DMS53 (cell line): ENCODE measurements at regions not wholly inside any gene's neighbourhood (a gene's known extent, or its start where the extent isn't known, plus 50 kb on each side); places are given as distances from the start of the nearest gene placed in this dataset.

ENCODE experiments used
- DNase-seq: peaks from one replicate; lab custom pipeline; 2025; lab: John Stamatoyannopoulos, UW

- no peak for DNase-seq
Measured at GRCh38 chr14:58783792-58784511, 146.2 kb downstream of the DACT1 start.

- no peak for DNase-seq
Measured at GRCh38 chr14:58784931-58785330, 147.2 kb downstream of the DACT1 start.

GRCh38 chr14:58785701-58786100, 147.9 kb downstream of the DACT1 start:
- DNase-seq: no peak

GRCh38 chr14:58787592-58787991, 149.8 kb downstream of the DACT1 start:
- no peak for DNase-seq

DNA sequence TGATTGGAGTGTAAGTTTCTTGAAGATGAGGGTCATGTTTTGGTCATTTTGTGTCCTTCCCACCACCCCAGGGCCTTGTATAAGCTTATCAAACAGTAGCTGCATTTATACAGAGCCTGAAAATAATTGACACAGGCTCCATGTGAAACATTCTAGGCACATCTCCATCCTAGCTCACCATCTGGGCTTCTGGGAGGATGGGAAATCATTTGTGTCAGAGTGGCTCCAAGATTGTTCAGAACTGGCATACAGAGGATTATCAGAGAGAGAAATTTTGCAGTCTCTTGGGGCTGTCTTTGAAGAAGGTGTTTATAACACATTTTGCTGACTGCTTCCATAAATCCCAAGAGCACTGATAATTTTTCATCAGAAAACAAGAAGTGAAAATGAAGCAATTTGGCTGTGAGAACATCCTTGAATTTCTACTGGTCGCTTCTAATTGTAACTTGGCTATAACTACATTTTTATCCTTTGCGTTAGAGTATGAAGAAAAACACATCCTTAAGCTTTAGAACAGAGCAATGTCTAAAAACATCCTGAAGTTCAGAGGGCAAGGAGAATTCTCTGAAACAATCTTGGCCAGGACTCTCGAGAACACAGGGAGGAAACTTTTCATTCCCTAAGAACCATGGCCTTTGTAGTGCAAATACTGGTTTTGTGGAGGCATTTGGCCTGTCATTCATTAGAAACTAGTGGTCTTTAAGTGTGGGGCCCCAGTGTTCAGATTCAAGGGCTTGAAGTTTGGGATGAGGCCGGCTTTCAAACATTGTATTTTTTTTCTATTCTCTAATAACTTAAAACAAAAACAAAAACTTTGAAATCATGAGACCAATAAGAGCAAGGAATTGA, 151.1 kb downstream of the DACT1 start:
- DNase-seq: no peak

DNA sequence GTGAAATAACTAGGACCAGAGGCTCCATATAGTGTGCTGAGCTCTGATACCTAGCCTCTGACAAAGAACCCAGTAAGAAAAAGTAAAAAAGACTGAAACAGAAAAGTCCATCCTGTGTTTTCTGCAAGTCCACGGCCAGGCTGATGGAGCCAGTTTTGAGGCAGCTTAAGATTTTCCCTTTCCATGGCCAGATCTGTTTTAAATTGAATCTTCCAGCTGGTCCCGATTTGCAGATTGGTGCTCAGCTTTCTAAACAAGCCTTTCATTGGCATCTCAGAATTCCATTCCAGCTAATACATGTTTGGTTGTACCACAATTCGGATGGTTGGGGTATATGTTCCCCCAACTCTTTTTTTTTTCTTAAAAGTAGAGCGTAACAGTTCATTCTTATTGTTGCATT, 152.0 kb downstream of the DACT1 start:
- DNase-seq: no peak

DNA sequence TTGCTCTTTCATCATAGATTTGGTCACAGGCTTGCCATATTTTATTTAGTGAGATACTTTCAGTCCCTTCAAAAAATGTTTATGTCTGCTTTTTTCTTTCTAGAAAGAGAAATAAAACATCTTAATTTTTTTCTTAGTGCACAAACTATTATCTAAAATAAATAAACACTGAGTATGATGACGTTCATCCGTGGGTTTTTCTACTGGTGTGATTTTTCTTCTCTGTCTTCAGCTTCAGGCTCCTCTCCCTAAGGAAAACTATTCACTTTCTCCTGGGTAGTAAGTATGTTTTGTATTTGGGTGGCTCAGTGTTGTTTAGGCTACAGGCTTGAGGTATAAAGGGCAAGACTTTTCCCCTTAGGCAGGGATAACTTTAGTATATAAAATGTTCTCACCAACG, 154.7 kb downstream of the DACT1 start:
- no peak for DNase-seq

GRCh38 chr14:58793131-58793740, 155.5 kb downstream of the DACT1 start:
- no peak for DNase-seq

- DNase-seq: no peak
Measured at GRCh38 chr14:58794993-58795762, 157.4 kb downstream of the DACT1 start.

DNA sequence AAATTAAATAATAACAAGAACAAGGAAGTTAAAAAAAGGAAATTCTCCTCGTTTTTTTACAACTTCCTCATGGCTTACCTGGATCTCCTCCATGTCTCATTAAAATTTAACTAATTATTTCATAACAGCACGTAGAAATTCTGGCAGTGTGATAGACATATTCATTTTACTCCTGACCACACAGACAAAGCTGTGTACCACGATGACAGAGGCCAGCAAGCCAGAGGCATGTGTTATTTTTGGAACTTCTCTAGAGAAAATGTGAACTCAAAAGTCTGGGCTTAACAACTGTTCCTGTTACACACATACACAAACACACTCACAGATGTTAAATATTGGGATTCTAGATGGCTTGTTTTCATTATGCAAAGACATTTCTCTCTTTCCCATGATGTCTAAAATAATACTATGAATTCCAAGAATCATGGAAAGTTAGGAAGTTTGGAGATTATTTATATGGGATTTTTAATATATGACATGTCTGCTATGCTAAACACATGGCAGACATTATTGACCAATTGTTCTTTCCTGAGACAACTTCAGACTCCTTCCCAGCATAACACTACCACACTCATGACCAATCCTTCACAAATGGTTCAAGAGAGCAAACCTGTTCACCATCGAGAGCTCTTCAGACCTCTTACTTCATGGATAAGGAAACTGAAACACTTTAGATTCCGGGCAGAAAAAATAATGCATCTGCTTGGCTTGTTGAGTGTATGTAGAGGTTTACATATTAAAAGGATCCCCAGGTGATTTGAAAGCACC, 158.7 kb downstream of the DACT1 start:
- peak; percentile 59 for DNase-seq

GRCh38 chr14:58797010-58797429, 159.3 kb downstream of the DACT1 start:
- no peak for DNase-seq

GRCh38 chr14:58798173-58798572, 160.4 kb downstream of the DACT1 start:
- no peak for DNase-seq

- DNase-seq: no peak
Measured at GRCh38 chr14:58801086-58801485, 163.3 kb downstream of the DACT1 start.

DNA sequence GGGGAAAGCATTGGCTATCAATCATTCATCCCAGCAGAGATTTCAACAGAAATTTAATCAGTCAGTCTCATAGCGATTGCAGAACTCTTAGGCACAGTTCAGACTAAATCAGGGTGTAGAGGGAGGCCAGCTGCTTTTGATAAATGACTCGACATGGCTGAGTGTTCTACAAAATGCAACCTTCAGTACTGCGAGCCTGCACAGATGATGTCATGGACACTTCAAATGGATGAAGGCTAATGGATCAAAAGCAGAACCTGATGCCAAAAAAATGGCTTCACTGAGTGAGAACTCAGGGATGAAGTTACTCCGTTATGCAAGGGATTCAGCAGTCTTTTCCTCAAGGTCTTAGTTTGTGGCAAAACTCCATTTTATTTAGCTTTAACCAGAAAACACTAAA, 167.3 kb downstream of the DACT1 start:
- DNase-seq: peak; percentile 43

DNA sequence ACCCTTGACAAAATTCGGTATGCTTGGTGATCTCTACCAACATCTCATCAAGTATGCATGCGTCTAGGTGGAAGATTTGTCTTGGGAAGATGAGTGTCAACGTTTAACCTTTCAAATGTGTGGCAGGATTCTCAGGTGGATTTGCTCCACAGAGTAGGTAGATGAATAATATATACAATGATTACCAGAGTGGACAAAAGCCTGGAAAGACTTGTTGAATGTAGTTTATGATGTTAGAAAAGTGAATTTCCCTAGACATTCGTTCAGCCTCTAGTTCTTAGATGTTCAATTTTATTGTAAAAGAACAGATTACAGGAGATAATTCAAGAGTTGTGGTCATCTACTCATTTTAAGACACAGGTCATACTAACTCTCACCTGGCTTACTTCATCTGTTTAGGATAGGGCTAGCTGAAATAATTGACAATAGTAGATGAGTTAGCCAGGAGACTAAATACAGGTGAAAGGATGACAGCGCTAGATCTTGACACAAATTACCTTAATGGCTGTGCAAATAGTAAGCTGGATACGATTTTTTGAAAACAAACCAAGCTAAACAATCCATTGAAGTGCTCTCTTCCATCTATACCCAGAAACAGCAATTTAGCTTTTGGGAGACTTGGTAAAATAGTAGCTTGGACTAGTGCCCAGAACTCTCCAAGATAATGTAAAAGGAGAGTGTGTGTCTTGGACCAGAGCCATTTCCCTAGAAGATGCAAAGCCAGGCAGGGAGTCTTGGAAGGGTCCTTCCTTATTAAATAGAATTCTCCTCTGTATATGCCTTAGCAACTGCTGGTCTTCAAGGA, 168.0 kb downstream of the DACT1 start:
- peak; percentile 64 for DNase-seq

- no peak for DNase-seq
Measured at GRCh38 chr14:58807191-58807590, 169.4 kb downstream of the DACT1 start.

- DNase-seq: peak; percentile 78
Measured at GRCh38 chr14:58808828-58809227, 171.1 kb downstream of the DACT1 start.

DNA sequence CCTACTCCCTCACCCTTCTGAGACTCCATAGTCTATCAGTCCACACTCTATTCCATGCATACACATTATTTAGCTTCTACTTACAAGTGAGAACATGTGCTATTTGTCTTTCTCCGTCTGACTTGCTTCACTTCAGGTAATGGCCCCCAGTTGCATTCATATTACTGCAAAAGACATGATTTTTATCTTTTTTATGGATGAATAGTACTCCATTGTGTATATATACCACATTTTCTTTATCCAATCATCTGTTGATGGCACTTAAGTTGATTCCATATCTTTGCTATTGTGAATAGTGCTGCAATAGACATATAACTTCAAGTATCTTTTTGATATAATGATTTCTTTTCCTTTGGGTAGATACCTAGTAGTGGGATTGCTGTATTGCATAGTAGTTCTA, 171.8 kb downstream of the DACT1 start:
- DNase-seq: no peak

GRCh38 chr14:58812050-58812910, 174.5 kb downstream of the DACT1 start:
- DNase-seq: peak; percentile 59

DNA sequence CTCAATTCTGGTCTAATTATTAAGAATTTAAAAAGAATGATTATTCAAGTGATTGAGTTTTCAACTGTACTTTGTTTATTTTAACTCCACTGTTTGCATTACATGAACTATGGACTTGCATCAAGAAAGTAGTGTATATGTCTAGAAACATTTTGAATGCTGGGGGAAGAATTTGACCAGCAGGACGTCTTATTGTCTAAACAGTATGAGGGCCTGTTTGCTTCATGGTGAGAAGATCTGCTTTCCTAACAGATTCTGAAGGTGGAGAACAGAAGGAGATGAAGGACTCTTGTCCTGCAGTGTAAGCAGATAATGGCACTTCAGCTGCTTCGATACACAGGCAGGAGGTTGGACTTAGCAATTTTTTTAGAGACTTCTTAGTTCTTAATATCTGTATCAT, 176.0 kb downstream of the DACT1 start:
- no peak for DNase-seq
